ENCODE measurements at regions not wholly inside any gene's neighbourhood (a gene's known extent, or its start where the extent isn't known, plus 50 kb on each side); places are given as distances from the start of the nearest gene placed in this dataset.

DNA sequence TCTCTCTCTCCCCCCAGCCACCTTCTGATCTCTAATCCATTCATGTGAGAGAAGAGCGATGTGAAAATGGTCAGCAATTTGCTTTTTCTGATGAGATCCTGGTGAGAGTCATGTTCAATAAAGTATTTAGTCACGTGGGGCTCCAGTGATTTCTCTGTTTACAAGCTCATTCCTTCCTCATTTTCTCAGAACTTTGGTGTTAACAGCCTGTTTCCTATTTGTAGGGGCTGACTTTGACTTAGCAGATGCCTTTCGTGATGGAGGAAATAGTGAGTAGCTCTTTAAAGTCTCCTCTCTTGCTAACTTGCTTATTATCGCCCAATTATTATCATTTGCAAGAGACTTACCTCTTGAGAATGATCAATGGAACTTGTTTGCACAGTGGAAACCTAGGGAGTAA lies 72.6 kb upstream of the CD99 start:
- no peak overlapping the region for H3K27ac ChIP-seq
- no peaks in the 10 kb centered on the region for H3K27me3 ChIP-seq
- peaks cover 0 to 80% (median 11%) of the 10 kb centered on the region in 9 donors for H3K36me3 ChIP-seq
- H3K4me3 ChIP-seq, result no peak overlapping the region
- DNase-seq, result no peak
- WGBS, 2 donors, result 59 to 61% methylated on average over 4 of the region's 4 CpGs
- H3K9me3 ChIP-seq, result no peaks in the 10 kb centered on the region
- intact Hi-C loops (cut with DNase I), result no loop called here
- H3K4me1 ChIP-seq, result peaks cover 0 to 17% (median 3%) of the 10 kb centered on the region in 9 donors
- no peak for TF ChIP-seq CTCF (IDR thresholded peaks at IDR 0.05)
- no peak for ATAC-seq

GRCh38 chrX:2614911-2615310 lies 76.2 kb upstream of the CD99 start:
- peaks cover 0 to 29% (median 8%) of the 10 kb centered on the region in 9 donors for H3K4me1 ChIP-seq
- peak in 5 of 9 donors; percentile 33 to 55 (median 50) for TF ChIP-seq CTCF (IDR thresholded peaks at IDR 0.05)
- 17 to 18% methylated on average over 3 of the region's 3 CpGs for WGBS, 2 donors
- ATAC-seq (peak in 7 of 8 donors; percentile 55 to 87 (median 84)), DNase-seq (peak in 1 of 2 donors; percentile 18)
- H3K4me3 ChIP-seq, result no peak overlapping the region
- H3K36me3 ChIP-seq, result peaks cover 0 to 72% (median 11%) of the 10 kb centered on the region in 9 donors
- no peaks in the 10 kb centered on the region for H3K9me3 ChIP-seq
- H3K27ac ChIP-seq, result peak overlapping the region in 3 of 10 donors; percentile 17 to 63 (median 54)
- H3K27me3 ChIP-seq, result no peaks in the 10 kb centered on the region
- intact Hi-C loops (cut with DNase I), result no loop called here

- DNase-seq (no peak), ATAC-seq (no peak)
- H3K27ac ChIP-seq, result peak overlapping the region in 6 of 10 donors; percentile 54 to 93 (median 84)
- peaks cover 0 to 29% (median 0%) of the 10 kb centered on the region in 9 donors for H3K36me3 ChIP-seq
- H3K4me3 ChIP-seq, result peak overlapping the region in 9 of 10 donors; percentile 62 to 94 (median 84)
- no peak for TF ChIP-seq CTCF (IDR thresholded peaks at IDR 0.05)
- peaks cover 0 to 41% (median 11%) of the 10 kb centered on the region in 9 donors for H3K4me1 ChIP-seq
- intact Hi-C loops (cut with DNase I), result no loop called here
- H3K27me3 ChIP-seq, result no peaks in the 10 kb centered on the region
- peaks cover 0 to 4% (median 0%) of the 10 kb centered on the region in 11 donors for H3K9me3 ChIP-seq
- 55 to 59% methylated on average over 10 of the region's 10 CpGs for WGBS, 2 donors
Measured at GRCh38 chrX:2610246-2611170, 80.6 kb upstream of the CD99 start.

GRCh38 chrX:2609431-2610238 lies 81.5 kb upstream of the CD99 start:
- intact Hi-C loops (cut with DNase I), result loop anchor here in 3 of 10 donors (5.0 to 10.0 kb wide), 3 partner anchors 105 to 1155 kb away; partner anchors contain the start of genes ASMTL (in 1 of the 3), DHRSX (in 1 of the 3) and ZBED1 (in 1 of the 3)
- H3K27me3 ChIP-seq, result no peaks in the 10 kb centered on the region
- peaks cover 0 to 32% (median 11%) of the 10 kb centered on the region in 9 donors for H3K4me1 ChIP-seq
- DNase-seq, result no peak
- 1% methylated on average over 44 of the region's 44 CpGs for WGBS, 2 donors
- peak in 2 of 8 donors; percentile 21 to 25 for ATAC-seq
- peaks cover 0 to 26% (median 0%) of the 10 kb centered on the region in 9 donors for H3K36me3 ChIP-seq
- H3K4me3 ChIP-seq, result peak overlapping the region; percentile 62 to 94 (median 83)
- H3K27ac ChIP-seq, result peak overlapping the region in 9 of 10 donors; percentile 54 to 93 (median 82)
- TF ChIP-seq CTCF (IDR thresholded peaks at IDR 0.05), result peak in 4 of 9 donors; percentile 12 to 47 (median 36)
- peaks cover 0 to 4% (median 0%) of the 10 kb centered on the region in 11 donors for H3K9me3 ChIP-seq

All from heart right ventricle (tissue), 16 donors.